ENCODE measurements at regions not wholly inside any gene's neighbourhood (a gene's known extent, or its start where the extent isn't known, plus 50 kb on each side); places are given as distances from the start of the nearest gene placed in this dataset.
A peak's percentile ranks its signal among the peaks of the same experiment; 100 is the strongest.

DNA sequence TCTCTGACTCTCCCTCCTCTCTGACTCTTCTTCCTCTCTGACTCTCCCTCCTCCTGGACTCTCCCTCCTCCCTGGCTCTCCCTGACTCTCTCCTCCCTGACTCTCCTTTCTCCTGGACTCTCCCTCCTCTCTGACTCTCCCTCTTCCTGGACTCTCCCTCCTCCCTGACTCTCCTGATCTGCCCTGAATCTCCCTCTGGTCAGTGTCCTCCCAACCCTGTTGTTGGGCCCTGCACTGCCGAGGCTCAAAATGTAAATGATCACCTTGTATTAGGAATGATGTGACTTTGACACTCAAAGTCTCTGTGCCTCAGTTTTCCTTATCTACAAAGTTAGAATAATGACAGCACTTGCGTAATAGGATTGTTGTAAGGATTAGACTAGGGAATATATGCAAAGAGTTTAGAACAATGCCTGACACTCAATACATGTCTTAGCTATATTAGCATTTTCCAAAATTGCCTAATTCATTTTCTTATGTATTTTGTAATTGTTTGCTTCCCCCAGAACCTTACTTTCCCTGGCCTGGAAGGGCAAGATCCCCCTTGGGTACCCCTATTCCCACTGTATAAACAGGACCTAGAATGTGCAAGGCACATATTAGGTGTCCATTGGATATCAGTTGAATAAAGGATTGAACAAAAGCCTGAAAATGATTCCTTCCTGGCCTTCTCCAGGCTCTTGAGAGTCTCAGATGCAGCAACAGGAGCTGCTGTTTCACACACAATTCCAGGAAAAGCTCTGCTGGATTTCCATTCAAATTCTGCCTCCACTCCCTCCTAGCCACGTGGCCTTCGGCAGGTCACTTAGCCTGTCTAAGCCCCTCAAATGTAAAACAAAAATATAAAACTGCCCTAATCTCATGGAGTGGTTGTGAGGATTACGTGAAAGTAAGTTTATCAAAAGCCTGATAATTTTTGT, 170.1 kb downstream of the INHBB start:
- no peak for DNase-seq (ENCODE audit: low read depth)

DNA sequence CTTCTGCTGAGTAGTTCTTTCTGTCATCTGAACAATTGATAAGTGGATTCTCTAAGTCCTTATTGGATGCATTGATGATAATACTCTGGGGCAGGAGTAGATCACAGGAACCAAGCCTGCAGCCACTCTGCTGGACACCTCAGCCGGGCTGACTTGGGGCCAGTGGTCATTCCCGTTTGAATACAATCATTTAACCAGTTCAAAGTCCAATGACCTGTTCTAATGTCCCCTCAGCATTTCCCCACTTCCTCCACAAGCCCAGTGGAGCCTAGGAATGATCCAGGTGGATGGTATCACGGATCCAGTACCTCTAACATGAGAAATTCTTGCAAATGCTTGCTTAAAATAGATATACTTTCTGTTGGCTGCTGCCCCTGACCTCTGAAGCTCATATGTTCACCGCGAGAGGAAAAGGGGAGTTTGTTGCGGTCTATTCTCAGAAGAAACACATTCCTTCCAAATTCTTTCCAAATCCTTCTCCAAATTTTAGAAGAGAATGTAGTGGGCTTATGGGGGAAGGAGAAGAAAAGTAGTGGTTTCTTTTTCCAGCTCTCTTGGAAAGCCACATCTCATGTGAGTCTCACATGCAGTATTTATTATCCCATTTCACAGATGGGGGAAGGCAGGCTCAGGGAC, 170.9 kb downstream of the INHBB start:
- DNase-seq (ENCODE audit: low read depth), result peak; percentile 65

DNA sequence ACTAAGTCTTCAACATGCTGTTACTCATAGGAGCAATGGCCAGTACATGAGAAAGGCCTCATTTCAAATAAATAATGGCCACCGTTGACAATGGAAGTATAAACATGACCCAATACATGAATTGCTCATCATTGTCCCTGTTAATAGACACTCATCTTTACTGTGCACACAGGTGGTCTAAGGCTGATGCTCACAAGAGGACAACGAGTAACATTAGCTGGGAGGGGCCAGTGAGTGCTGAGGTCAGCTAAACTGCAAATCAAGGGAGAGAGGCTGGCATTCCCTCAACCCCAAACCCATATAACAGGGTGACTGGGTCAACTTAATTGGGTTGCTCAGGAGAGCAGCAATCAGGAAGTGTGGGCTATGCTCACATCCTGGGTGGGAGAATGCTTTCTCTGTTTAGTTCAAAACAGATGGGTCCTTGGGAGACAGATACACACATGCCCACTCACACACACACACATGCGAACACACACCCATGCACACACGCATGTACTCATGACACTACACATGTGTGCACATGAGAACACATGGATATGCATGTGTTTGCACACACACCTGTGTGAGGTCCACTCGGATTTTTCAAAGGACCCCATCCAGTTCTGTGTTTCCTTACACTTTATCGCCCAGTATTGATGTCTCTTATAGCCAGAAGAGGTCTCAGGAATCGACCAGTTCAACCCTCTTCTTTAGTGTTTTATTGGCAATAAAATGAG, 172.0 kb downstream of the INHBB start:
- no peak for DNase-seq (ENCODE audit: low read depth)

DNA sequence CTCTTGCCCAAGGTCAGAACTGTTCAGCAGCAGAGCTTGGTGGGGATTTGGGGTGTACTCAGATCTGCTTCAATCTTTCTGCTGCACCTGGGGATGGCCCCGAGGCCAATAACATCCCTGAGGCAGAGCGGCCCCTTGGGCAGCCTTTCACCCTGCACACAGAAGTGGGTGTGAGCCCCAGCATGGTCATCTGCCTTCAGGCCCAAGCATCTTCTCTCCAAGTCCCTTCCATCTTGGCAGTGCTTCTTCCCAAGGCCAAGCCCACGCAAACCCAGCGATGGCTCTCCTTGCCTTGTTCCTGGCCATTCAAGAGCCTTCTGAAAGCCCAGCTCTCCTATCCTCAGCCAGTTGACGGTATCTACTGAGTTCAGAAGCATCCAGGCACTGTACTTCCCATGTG, 172.9 kb downstream of the INHBB start:
- no peak for DNase-seq (ENCODE audit: low read depth)

DNA sequence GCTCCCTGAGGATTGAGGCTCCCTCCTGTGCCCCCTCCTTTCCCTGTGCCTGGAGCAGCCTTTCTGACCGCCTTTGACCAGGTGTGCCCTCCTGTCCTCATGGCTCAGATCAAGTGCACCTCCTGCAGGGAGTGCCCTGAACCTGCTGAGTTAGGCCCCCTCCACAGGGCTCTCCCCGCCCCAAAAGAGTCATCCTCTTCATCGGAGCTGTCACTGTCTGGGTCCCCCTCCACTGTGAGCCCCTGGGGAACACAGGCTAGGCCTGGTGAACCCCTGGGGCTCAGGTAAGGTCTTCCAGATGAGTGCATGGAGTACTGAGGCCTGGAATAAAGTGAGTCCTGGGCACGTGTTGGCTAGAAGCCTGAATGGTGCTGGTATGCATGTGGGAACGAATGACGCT, 173.5 kb downstream of the INHBB start:
- DNase-seq (ENCODE audit: low read depth), result no peak

DNA sequence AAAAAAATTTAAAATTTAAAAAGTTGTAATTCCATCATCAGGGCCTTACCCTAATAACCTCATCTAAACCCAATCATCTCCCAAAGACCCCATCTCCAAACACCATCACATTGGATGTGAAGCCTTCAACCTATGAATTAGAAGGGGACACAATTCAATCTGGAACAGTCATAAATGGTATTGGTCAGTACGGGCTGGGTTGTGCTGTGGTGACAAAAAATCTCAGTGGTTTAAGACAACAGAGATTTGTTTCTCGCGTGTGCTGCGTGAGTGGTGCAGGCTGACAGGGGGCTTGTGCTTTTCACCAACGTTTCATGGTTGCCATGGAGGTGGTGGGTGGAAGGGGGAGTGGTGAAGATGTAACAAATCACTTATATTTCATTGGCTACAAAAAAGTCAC, 174.5 kb downstream of the INHBB start:
- no peak for DNase-seq (ENCODE audit: low read depth)

DNA sequence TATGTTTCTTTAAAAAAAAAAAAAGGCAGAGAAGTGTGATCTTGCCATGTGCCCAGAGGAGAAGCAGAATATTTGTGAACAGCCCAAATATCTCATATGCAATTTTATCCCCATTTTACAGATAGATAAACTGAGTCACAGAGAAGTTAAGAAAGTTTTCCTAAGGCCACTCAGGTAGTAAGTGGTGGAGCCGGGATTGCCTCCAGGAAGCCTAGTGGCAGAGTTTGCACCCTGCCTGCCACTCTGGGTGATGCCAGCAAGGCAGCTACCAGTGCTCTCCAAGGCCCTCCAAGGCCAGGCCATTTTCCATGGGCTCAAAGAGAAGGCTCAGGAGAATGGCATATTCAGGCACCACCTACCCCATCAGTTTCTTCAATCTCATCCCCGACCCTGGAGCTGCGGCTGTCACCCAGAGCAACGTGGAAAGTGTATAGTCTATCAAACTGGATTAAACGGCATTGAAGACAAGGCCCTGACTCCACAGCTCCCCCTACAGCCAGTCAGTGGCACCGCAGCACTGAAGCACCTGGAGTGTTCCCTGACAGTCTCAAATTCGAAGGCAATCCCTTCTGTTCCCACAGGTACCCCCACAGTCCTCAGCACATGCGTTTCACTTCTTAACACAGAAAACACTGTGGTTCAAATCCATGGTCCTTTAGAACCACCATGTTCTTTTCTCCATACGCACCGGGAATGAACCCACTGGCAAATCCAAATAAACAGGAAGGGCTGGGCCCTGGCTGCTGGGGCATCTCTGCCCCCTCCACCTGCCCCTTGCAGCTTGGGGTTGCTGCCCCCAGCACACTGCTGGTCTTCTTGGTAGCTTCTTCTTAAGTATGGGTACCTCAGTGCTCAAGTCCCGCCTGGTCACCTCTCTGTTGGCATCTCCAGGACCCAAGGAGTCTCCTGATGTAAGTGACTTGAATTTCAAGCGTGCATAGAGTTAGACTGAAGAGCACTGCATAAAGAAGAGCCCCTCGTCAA, 175.3 kb downstream of the INHBB start:
- DNase-seq (ENCODE audit: low read depth), result peak; percentile 40

DNA sequence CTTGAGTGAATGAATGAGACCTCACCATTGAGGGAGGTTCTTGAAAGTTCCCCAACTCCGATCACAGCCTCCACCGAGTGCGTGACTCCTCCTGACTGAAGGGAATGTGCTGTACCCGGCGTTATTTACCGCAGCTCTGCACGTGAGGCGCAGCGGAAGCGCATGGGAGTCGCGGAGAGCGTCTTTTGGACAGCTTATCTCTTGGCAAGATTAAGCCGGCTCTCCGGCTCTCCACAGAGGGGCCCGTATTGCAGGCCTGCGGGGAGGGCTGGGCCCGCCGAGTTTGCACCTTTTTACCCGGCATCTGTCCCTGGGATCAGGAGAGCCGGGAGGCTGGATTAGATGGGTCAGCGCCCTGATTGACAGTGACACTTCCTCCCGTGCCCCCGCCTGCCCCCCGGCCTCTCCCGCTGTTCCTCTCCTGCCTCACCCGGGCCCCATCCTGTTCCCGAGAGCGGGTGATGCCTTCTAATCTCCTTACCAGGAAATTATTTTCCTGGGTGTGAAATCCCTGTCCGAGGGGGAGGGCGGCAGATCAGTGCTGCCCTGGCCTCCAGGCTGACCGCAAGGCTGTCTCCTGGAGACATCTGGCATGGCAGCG, 176.3 kb downstream of the INHBB start:
- DNase-seq (ENCODE audit: low read depth), result peak; percentile 96

DNA sequence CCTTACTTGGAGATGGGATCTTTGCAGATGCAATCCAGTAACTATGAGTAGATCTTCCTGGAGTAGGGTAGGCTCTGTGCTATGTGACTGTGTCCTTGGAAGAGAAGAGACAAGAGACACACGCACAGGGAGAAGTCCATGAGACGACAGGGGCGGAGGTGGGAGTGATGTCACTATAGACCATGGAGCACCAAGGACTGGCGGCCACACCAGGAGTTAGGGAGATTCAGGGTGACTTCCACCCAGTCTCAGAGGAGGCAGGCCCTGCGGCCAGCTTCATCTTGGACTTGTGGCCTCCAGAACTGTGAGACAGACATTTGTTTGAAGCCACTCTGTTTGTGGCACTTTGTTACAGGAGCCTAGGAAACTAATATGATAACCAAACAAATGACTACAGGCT, 177.8 kb downstream of the INHBB start:
- DNase-seq (ENCODE audit: low read depth), result no peak

DNA sequence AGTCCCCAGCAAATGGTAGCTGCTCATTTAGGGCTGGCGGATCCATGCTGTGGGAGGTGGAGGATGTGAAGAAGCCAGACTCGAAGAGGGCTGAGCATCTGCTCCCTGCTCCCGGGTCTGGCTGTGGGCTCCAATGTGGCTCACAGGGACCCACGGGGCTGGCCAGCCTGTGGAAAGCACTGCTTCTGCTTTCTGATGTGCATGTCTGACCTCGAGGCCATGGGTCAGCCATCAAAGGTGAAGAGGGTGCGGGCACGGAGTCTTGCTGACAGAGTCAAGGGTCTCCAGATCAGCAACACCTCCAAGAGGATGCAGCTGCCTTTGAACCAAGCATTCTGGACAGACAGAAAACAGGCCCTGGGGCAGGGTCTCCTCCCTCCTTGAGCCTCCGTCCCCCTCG, 178.2 kb downstream of the INHBB start:
- no peak for DNase-seq (ENCODE audit: low read depth)

DNA sequence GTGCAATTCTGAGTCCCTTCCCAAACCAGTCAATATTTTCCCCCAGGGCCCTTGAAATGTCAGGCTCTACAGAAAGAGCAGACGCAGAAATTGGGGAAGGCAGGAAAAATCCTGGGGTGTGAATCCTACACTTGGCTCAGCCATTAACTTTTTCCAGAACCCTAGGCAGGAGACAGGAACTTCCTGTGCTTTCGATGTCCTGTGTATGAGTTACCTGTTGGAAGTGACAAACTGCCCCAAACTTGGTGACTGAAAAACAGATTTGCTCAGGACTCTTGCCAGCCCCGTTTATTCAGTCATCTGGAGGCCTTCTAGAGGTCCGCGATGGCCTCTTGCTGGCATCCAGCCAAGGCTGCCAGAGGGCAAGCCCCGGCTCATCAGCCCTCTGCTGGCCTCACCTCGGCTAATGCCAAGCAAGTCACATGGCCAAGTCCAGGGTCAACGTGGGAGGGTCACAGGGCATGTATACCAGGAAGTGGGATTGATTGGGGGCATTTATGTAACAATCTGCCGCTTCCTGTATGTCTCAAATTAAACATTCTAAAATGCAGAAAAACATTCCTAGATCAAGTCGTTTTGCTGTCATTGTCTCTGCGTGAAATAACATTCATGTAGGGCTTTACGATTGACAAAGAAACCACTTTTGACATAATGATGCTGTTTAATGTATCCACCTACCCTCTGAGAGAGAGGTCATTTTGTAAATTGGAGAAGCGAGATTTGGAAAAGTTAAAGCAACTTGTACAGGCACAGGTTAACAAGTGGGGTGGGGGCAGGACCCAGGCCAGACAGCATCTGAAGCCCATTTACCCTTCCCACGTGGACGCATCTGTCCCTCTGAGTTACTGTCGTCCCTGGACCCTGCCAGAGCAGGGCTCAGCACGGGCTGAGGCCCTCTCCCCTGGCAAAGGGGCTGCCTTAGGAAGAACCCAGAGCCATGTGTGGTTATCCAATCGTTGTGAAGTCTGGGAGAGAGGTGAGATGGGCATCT, 179.4 kb downstream of the INHBB start:
- DNase-seq (ENCODE audit: low read depth), result no peak

DNA sequence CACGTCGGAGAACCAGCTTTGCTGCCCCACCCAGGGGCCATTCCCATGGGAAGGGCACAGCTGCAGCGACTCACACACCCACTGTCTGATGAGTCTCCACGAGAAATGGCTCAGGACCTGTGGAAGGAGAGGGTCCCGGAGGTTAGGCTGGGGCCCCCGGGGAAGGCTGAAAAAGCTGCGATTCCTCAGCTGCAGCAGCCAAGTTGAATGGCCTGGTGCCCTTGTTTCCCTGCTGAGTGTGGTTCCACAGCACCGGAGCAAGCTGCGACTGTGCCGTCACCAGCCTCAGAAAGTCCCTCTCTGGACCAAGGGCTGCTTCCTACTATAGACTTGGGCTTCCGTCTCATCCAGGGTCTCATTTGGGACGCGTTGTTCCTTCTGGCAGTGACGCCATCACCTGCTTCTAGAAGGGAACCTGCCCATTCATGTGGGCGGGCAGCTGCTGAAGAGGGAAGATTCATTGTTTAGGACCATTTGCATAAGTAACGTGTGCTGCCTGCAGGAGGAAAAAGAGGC, 180.2 kb downstream of the INHBB start:
- no peak for DNase-seq (ENCODE audit: low read depth)

DNA sequence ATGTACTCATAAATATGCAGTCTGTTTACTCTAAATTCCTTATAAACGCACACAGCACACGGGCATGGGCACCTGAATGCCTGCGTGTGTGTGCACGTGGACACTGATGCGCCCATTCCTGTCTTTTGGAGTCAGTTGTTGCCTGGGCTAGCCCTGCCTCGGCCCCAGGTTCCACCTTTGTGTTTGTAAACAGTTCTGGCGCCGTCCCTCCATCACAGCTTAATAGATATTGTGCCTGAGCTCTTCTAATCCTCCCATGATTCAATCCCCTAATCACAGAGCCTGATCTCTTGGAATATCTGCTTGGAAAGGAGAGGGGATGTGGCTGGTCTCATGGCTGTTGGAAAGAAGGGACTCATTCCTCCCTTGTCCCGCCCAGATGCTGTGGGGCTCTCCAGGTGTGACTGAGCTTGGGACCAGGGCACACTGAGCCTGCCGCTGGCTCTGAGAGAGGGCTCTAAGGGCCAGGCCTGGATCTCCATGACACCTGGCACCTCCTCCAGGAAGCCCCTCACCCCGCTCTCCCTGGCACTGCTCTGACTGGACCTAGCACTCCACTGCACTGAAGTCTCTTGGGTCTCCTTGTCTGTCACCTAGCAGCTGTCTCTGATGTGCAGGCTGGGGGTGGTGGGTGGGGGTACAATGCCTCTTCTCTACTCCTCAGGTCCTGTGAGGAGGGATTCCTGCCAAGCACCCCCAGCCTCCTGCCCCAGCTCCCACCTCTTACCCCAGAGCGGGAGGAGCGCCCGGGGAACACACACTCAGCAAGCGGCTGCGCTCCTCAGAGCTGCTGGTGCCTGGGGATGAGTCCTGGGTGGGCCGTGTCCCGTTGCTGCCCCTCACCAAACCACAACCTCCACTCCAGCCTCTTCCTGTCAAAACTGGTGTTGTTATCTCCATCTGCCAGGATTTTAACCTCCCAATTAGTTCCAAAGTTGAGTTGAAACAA, 181.3 kb downstream of the INHBB start:
- no peak for DNase-seq (ENCODE audit: low read depth)

DNA sequence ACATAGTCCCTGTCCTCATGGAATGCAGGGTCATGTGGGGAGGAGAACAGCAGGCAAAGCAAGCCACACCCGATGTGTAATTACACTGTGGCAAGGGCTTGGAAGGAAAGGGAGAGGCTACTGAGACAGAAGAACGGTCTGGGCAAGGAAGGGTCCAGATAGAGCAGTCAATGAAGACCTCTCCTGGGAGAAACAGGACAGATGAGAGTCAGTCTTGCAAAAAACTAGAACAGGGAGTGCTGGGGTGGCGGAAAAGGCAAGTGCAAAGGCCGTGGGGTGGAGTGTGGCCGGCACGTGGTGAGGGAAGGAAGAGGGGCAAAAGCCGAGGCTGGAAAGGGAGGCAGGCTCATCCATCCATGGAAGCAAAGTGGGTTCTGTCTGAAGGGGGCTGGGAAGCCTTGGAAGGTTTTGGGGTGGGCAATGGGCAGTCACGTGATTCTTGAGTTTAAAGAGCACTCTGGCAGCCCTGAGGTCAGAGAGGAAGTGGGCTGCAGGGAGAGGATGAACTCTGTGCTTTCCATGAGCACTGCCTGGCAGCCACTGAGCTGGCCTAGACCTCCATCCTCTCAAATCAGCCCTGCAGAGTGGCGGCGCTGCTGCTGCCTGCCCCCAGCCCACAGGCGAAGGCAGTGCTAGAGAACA, 182.2 kb downstream of the INHBB start:
- no peak for DNase-seq (ENCODE audit: low read depth)

DNA sequence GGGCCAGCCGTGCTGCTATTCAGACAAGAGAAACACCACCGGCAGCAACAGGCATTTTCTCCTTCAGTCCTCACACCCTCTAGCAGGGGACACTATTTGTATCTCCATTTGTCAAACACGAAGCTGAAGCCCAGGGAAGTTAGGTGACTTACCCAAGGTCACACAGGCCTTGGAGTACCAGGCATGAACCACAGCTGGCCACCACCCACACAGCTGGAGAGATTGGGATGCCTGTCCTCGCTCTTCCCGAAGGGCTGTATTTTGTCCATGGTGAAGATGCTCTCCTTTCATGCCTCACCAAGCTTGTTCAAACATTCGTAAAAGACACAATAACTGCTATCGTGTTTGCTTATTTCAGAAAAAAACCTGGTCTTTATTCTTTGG, 182.7 kb downstream of the INHBB start:
- DNase-seq (ENCODE audit: low read depth), result no peak

DNA sequence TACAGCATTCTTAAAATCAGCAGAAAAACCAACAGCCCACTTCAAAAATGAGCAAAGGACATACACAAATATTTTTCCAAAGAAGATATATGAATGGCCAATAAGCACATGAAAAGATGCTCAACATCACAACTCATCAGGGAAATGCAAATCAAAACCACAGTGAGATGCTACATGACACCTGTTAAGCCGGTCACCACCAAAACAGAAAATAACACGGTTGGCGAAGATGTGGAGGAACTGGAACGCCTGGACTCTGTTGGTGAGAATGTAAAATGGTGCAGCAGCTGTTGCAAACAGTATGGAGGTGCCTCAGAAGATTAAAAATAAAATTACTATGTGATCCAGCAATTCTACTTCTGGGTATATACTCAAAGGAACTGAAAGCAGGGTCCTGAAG, 184.8 kb downstream of the INHBB start:
- DNase-seq (ENCODE audit: low read depth), result no peak

DNA sequence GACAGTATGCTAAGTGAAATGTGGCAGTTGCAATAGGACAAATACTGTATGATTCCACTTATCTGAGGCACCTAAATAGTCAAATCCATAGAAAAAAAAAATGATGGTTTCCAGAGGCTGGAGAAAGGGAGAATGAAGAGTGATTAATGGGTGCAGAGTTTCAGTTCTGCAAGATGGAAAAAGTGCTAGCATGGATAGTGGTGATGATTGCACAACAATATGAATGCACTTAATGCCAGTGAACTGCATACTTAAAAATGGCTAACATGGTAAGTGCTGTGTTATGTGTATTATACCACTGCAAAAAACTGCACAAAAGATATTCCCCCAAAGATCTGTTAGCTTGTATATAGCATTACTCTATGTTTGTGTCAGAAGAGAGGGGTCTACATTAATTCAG, 185.4 kb downstream of the INHBB start:
- DNase-seq (ENCODE audit: low read depth), result peak; percentile 90

All from amniotic epithelial cell (primary cell).